DOHH2 (cell line): ENCODE measurements at regions not wholly inside any gene's neighbourhood (a gene's known extent, or its start where the extent isn't known, plus 50 kb on each side); places are given as distances from the start of the nearest gene placed in this dataset.

Source experiments
- H3F3A ChIP-seq: fragments of 200-600 bp; sonication (generic), shearing (Covaris generic); 2 replicates; pipeline ENCODE4 v1.6.0; 2016; ENCODE audit warnings: antibody characterized with exemption, mild to moderate bottlenecking; ENCODE audit not compliant: control insufficient read depth, insufficient read depth
- H3K27ac ChIP-seq: fragments of 200-600 bp; sonication (generic); 2 replicates; pipeline ENCODE4 v1.5.1; 2014; ENCODE audit warnings: low read depth, mild to moderate bottlenecking, low read length, moderate library complexity
- H3K27me3 ChIP-seq: fragments of 200-600 bp; sonication (generic); 2 replicates; pipeline ENCODE4 v1.6.1; 2014; ENCODE audit warnings: mild to moderate bottlenecking, low read length, mixed read lengths; ENCODE audit not compliant: control insufficient read depth
- H3K36me3 ChIP-seq: fragments of 200-600 bp; sonication (generic); 2 replicates; pipeline ENCODE4 v1.6.1; 2014; ENCODE audit warnings: mild to moderate bottlenecking, low read length, moderate library complexity, mixed read lengths; ENCODE audit not compliant: control insufficient read depth
- H3K4me1 ChIP-seq: fragments of 200-600 bp; sonication (generic); 2 replicates; pipeline ENCODE4 v1.6.1; 2014; ENCODE audit warnings: mild to moderate bottlenecking, low read length, mixed read lengths; ENCODE audit not compliant: control insufficient read depth
- H3K4me2 ChIP-seq: fragments of 200-600 bp; sonication (generic); 2 replicates; pipeline ENCODE4 v1.6.0; 2014; ENCODE audit warnings: mild to moderate bottlenecking, low read length, moderate library complexity
- H3K4me3 ChIP-seq: fragments of 200-600 bp; sonication (generic); 2 replicates; pipeline ENCODE4 v1.5.1; 2014; ENCODE audit warnings: mild to moderate bottlenecking, low read length, mixed read lengths
- H3K79me2 ChIP-seq: fragments of 200-600 bp; sonication (generic); 2 replicates; pipeline ENCODE4 v1.6.1; 2014; ENCODE audit warnings: mild to moderate bottlenecking, low read length, mixed read lengths; ENCODE audit not compliant: control insufficient read depth
- H3K9me2 ChIP-seq: fragments of 200-600 bp; sonication (generic); replicated peaks from 2 replicates; pipeline ENCODE4 v1.6.1; 2014; ENCODE audit warnings: mild to moderate bottlenecking, low read length, mixed read lengths; ENCODE audit not compliant: control insufficient read depth
- H3K9me3 ChIP-seq: fragments of 200-600 bp; sonication (generic); 2 replicates; pipeline ENCODE4 v1.6.1; 2014; ENCODE audit warnings: antibody characterized with exemption, low read length, mixed read lengths; ENCODE audit not compliant: control insufficient read depth, insufficient read depth
- H4K20me1 ChIP-seq: fragments of 200-600 bp; sonication (generic); 2 replicates; pipeline ENCODE4 v1.6.0; 2014; ENCODE audit warnings: low read depth, mild to moderate bottlenecking, antibody characterized with exemption, low read length, moderate library complexity; ENCODE audit not compliant: control insufficient read depth, insufficient read depth
- CTCF ChIP-seq: fragments of 200-600 bp; sonication (generic); IDR thresholded peaks from one replicate; pipeline ENCODE4 v1.5.1; 2014; ENCODE audit warnings: antibody characterized with exemption, mild to moderate bottlenecking, low read depth, low read length; ENCODE audit not compliant: poor library complexity, severe bottlenecking
- EZH2phosphoT487 ChIP-seq: fragments of 200-600 bp; sonication (generic); IDR thresholded peaks from 2 replicates; pipeline ENCODE4 v1.6.1; 2017; ENCODE audit warnings: borderline replicate concordance, mild to moderate bottlenecking, antibody characterized with exemption, low read length, moderate library complexity, mixed read lengths

- no peak overlapping the region for H3K4me2 ChIP-seq
- H3K27me3 ChIP-seq = no peaks in the 10 kb centered on the region
- no peak overlapping the region for H3K27ac ChIP-seq
- no peaks in the 10 kb centered on the region for H3K79me2 ChIP-seq
- H3K9me2 ChIP-seq = no peaks in the 10 kb centered on the region
- H3F3A ChIP-seq = no peaks in the 10 kb centered on the region
- H4K20me1 ChIP-seq = no peaks in the 10 kb centered on the region
- TF ChIP-seq CTCF (no peak), EZH2phosphoT487 (no peak)
- no peaks in the 10 kb centered on the region for H3K36me3 ChIP-seq
- H3K4me1 ChIP-seq = no peaks in the 10 kb centered on the region
- H3K4me3 ChIP-seq = no peak overlapping the region
- no peaks in the 10 kb centered on the region for H3K9me3 ChIP-seq
Observed at GRCh38 chr7:21221130-21221529, 206.8 kb upstream of the SP4 start.

- no peaks in the 10 kb centered on the region for H4K20me1 ChIP-seq
- no peaks in the 10 kb centered on the region for H3K9me3 ChIP-seq
- H3K4me1 ChIP-seq = no peaks in the 10 kb centered on the region
- H3K4me3 ChIP-seq = no peak overlapping the region
- no peaks in the 10 kb centered on the region for H3K9me2 ChIP-seq
- H3K4me2 ChIP-seq = no peak overlapping the region
- no peaks in the 10 kb centered on the region for H3F3A ChIP-seq
- H3K27me3 ChIP-seq = no peaks in the 10 kb centered on the region; the same call in 1 of the 2 replicates
- no peak for TF ChIP-seq CTCF
- TF ChIP-seq EZH2phosphoT487 = no peak
- H3K36me3 ChIP-seq = no peaks in the 10 kb centered on the region
- no peaks in the 10 kb centered on the region for H3K79me2 ChIP-seq
- H3K27ac ChIP-seq = no peak overlapping the region
Observed at GRCh38 chr7:21238400-21239116, 189.3 kb upstream of the SP4 start.

GRCh38 chr7:21243265-21243664 is 184.6 kb upstream of the SP4 start:
- no peaks in the 10 kb centered on the region for H3K9me2 ChIP-seq
- no peak overlapping the region for H3K4me3 ChIP-seq
- no peaks in the 10 kb centered on the region for H4K20me1 ChIP-seq
- no peaks in the 10 kb centered on the region for H3K9me3 ChIP-seq
- no peaks in the 10 kb centered on the region for H3K4me1 ChIP-seq
- TF ChIP-seq CTCF = no peak
- no peak overlapping the region for H3K4me2 ChIP-seq
- H3K36me3 ChIP-seq = no peaks in the 10 kb centered on the region
- H3K27me3 ChIP-seq = no peaks in the 10 kb centered on the region; the same call in 1 of the 2 replicates
- no peaks in the 10 kb centered on the region for H3K79me2 ChIP-seq
- H3F3A ChIP-seq = no peaks in the 10 kb centered on the region
- H3K27ac ChIP-seq = no peak overlapping the region
